ENCODE measurements at regions not wholly inside any gene's neighbourhood (a gene's known extent, or its start where the extent isn't known, plus 50 kb on each side); places are given as distances from the start of the nearest gene placed in this dataset.
"Not testable (repeated sequence)": the region's sequence is repeated elsewhere in the genome, so short reads cannot be mapped to it uniquely, and the experiment has no call there.

DNA sequence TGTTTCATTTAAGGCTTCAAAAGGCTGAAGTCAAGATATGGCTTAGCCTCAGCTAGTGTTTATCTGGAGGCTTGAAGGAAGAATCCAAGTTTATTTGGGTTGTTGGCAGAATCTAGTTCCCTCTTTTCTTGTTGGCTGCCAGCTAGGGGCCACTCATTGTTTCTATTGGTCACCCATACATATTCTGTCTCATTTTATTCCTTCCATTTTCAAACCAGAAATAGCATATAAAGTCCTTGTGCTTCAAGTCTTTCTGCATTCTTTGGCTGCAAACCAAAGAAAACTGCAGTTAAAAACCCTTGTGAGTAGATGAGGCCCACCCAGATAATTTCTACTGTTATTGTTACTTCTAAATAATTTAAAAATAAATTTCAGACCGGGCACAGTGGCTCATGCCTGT lies 301.7 kb downstream of the OXSM start:
- no peaks in the 10 kb centered on the region for H3K4me1 ChIP-seq (ENCODE audit: control insufficient read depth in 2 of 2, insufficient read depth in 2 of 2, low read length in 2 of 2)
- ATAC-seq (no peak), DNase-seq (no peak)
- Mint-ChIP-seq H3K27me3 (no peaks in the 10 kb centered on the region), H3K4me1 (no peaks in the 10 kb centered on the region), H3K4me3 (no peak overlapping the region), H3K9me3 (peaks cover 9 to 61% (median 23%) of the 10 kb centered on the region in 11 donors), H3K27ac (no peak overlapping the region), H3K36me3 (peaks cover 0 to 11% (median 2%) of the 10 kb centered on the region in 5 donors)
- no peaks in the 10 kb centered on the region for H3K36me3 ChIP-seq (ENCODE audit: control insufficient read depth in 2 of 3, insufficient read depth in 3 of 3, low read length in 3 of 3)
- peaks cover 0 to 10% (median 0%) of the 10 kb centered on the region in 3 experiments for H3K9me3 ChIP-seq (ENCODE audit: control insufficient read depth in 2 of 3, low read length in 3 of 3)
- intact Hi-C loops (cut with micrococcal nuclease) = no loop called here
- no peak overlapping the region for H3K4me3 ChIP-seq (ENCODE audit: low read length)
- ChIA-PET POLR2A (no interaction called here), CTCF (no interaction called here)
- no peaks in the 10 kb centered on the region for H3K27me3 ChIP-seq (ENCODE audit: control insufficient read depth in 2 of 2, insufficient read depth in 2 of 2, low read length in 2 of 2)
- no peak overlapping the region for H3K27ac ChIP-seq (ENCODE audit: low read depth, low read length)

DNA sequence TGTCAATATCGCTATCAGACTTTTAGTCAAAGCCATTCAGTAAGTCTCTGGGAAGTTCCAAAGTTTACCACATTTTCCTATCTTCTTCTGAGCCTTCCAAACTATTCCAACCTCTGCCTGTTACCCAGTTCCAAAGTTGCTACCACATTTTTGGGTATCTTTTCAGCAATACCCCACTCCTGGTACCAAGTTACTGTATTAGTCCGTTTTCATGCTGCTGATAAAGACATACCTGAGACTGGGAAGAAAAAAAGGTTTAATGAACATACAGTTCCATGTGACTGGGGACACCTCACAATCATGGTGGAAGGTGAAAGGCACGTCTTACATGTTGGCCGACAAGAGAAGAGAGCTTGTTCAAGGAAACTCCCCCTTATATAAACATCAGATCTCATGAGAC lies 307.2 kb downstream of the OXSM start:
- CTCF ChIA-PET; H3K27ac ChIP-seq (ENCODE audit: low read depth, low read length); H3K9me3 ChIP-seq (ENCODE audit: control insufficient read depth in 2 of 3, low read length in 3 of 3); intact Hi-C loops (cut with micrococcal nuclease); H3K4me1 ChIP-seq (ENCODE audit: control insufficient read depth in 2 of 2, insufficient read depth in 2 of 2, low read length in 2 of 2); H3K4me1 Mint-ChIP-seq; DNase-seq; H3K27me3 ChIP-seq (ENCODE audit: control insufficient read depth in 2 of 2, insufficient read depth in 2 of 2, low read length in 2 of 2); POLR2A ChIA-PET; H3K4me3 ChIP-seq (ENCODE audit: low read length); H3K4me3 Mint-ChIP-seq; H3K27ac Mint-ChIP-seq; ATAC-seq; H3K36me3 ChIP-seq (ENCODE audit: control insufficient read depth in 2 of 3, insufficient read depth in 3 of 3, low read length in 3 of 3); H3K27me3 Mint-ChIP-seq: not testable (repeated sequence)
- Mint-ChIP-seq H3K36me3 (peaks cover 0 to 19% (median 0%) of the 10 kb centered on the region in 5 donors), H3K9me3 (peaks cover 3 to 58% (median 29%) of the 10 kb centered on the region in 11 donors)

DNA sequence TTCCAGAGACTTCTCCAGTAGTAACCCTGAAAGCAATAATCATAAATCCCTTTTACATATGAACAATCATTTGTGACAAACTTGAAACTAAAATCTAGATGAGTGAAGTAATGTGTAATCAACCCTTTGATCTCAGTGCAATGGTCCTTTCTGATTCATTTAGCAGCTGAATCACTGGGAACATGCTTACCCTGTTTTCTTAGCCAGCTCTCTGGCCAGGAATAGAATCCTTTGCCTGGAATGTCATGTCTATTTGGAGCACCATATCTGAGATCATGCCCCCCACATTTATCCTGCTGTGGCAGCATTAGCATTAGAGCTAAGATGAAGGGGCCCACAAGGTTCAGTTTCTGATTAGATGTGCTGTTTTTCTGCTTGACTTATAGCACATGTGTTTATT lies 309.8 kb downstream of the OXSM start:
- H3K36me3 Mint-ChIP-seq = peaks cover 0 to 19% (median 0%) of the 10 kb centered on the region in 5 donors
- POLR2A ChIA-PET = no interaction called here
- Histone ChIP-seq H3K4me1 (ENCODE audit: control insufficient read depth in 2 of 2, insufficient read depth in 2 of 2, low read length in 2 of 2) (no peaks in the 10 kb centered on the region), H3K36me3 (ENCODE audit: control insufficient read depth in 2 of 3, insufficient read depth in 3 of 3, low read length in 3 of 3) (no peaks in the 10 kb centered on the region), H3K4me3 (ENCODE audit: low read length) (no peak overlapping the region), H3K9me3 (ENCODE audit: control insufficient read depth in 2 of 3, low read length in 3 of 3) (peaks cover 0 to 5% (median 0%) of the 10 kb centered on the region in 3 experiments), H3K27me3 (ENCODE audit: control insufficient read depth in 2 of 2, insufficient read depth in 2 of 2, low read length in 2 of 2) (no peaks in the 10 kb centered on the region), H3K27ac (ENCODE audit: low read depth, low read length) (no peak overlapping the region)
- CTCF ChIA-PET = no interaction called here
- peaks cover 3 to 50% (median 25%) of the 10 kb centered on the region in 11 donors for H3K9me3 Mint-ChIP-seq
- no peak overlapping the region for H3K27ac Mint-ChIP-seq
- no peak overlapping the region for H3K4me3 Mint-ChIP-seq
- intact Hi-C loops (cut with micrococcal nuclease) = loop anchor here in 1 of 2 donors (10.0 kb wide), 1 partner anchor 455 kb away; no protein-coding TSS in a partner anchor
- no peaks in the 10 kb centered on the region for H3K27me3 Mint-ChIP-seq
- ATAC-seq (no peak), DNase-seq (no peak)
- H3K4me1 Mint-ChIP-seq = no peaks in the 10 kb centered on the region

DNA sequence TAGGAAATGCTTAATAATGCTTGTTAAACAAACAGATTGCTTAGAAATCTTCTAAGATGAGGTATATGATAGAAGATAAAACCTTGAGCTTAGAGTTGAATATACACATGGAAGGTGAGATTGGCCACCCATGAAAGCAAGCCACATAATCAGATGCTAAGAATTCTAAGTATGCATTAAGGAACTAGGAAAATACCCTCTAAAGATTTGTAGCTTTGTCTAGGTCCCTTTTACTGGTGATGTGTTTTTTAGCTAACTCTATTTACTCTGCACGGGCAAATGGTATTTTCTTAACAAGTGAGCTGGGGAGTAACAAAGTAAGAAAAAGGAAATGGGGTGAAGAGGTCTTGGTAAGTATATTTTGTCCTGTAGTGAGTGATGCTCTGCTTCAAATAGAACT lies 310.3 kb downstream of the OXSM start:
- Mint-ChIP-seq H3K36me3 (peaks cover 0 to 19% (median 0%) of the 10 kb centered on the region in 5 donors), H3K27ac (no peak overlapping the region), H3K9me3 (peaks cover 3 to 46% (median 24%) of the 10 kb centered on the region in 11 donors), H3K4me3 (no peak overlapping the region), H3K27me3 (peaks cover 0 to under 1% (median 0%) of the 10 kb centered on the region in 5 donors), H3K4me1 (no peaks in the 10 kb centered on the region)
- DNase-seq = no peak
- H3K4me1 ChIP-seq (ENCODE audit: control insufficient read depth in 2 of 2, insufficient read depth in 2 of 2, low read length in 2 of 2) = no peaks in the 10 kb centered on the region
- H3K9me3 ChIP-seq (ENCODE audit: control insufficient read depth in 2 of 3, low read length in 3 of 3) = peaks cover 0 to 5% (median 0%) of the 10 kb centered on the region in 3 experiments
- H3K27me3 ChIP-seq (ENCODE audit: control insufficient read depth in 2 of 2, insufficient read depth in 2 of 2, low read length in 2 of 2) = no peaks in the 10 kb centered on the region
- H3K36me3 ChIP-seq (ENCODE audit: control insufficient read depth in 2 of 3, insufficient read depth in 3 of 3, low read length in 3 of 3) = no peaks in the 10 kb centered on the region
- intact Hi-C loops (cut with micrococcal nuclease) = loop anchor here in 1 of 2 donors (10.0 kb wide), 1 partner anchor 455 kb away; no protein-coding TSS in a partner anchor
- ChIA-PET POLR2A (no interaction called here), CTCF (no interaction called here)
- no peak overlapping the region for H3K27ac ChIP-seq (ENCODE audit: low read depth, low read length)
- no peak for ATAC-seq
- no peak overlapping the region for H3K4me3 ChIP-seq (ENCODE audit: low read length)

DNA sequence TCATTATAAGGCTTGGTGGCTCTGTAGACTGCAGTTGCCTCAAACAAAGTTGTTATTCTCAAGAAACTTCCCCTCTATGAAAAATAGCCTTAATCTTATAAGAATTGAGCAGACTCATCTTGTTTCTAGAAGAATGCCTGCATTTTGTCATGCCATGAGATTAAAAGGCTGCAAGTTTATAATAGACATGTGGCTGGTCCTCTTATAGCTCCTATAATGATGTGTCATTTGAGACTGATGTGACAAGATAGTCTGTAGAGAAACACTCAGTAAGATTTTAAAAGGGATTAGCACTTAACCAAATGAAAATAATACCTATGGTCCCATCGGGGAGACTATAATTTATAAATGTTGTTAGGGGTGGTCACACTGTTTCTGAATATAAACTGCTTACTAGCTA lies 312.5 kb downstream of the OXSM start:
- peaks cover 0 to 5% (median 0%) of the 10 kb centered on the region in 5 donors for H3K27me3 Mint-ChIP-seq
- H3K9me3 ChIP-seq (ENCODE audit: control insufficient read depth in 2 of 3, low read length in 3 of 3) = peaks cover 0 to 5% (median 0%) of the 10 kb centered on the region in 3 experiments
- POLR2A ChIA-PET = no interaction called here
- H3K36me3 ChIP-seq (ENCODE audit: control insufficient read depth in 2 of 3, insufficient read depth in 3 of 3, low read length in 3 of 3) = no peaks in the 10 kb centered on the region
- H3K4me1 Mint-ChIP-seq = no peaks in the 10 kb centered on the region
- no peaks in the 10 kb centered on the region for H3K27me3 ChIP-seq (ENCODE audit: control insufficient read depth in 2 of 2, insufficient read depth in 2 of 2, low read length in 2 of 2)
- CTCF ChIA-PET = no interaction called here
- peaks cover 2 to 25% (median 17%) of the 10 kb centered on the region in 11 donors for H3K9me3 Mint-ChIP-seq
- ATAC-seq (no peak), DNase-seq (no peak)
- no peak overlapping the region for H3K27ac Mint-ChIP-seq
- H3K36me3 Mint-ChIP-seq = peaks cover 0 to 8% (median 0%) of the 10 kb centered on the region in 5 donors
- H3K4me3 Mint-ChIP-seq = no peak overlapping the region
- H3K4me1 ChIP-seq (ENCODE audit: control insufficient read depth in 2 of 2, insufficient read depth in 2 of 2, low read length in 2 of 2) = no peaks in the 10 kb centered on the region
- no peak overlapping the region for H3K4me3 ChIP-seq (ENCODE audit: low read length)
- intact Hi-C loops (cut with micrococcal nuclease) = loop anchor here in 1 of 2 donors (10.0 kb wide), 1 partner anchor 458 kb away; no protein-coding TSS in a partner anchor
- no peak overlapping the region for H3K27ac ChIP-seq (ENCODE audit: low read depth, low read length)

DNA sequence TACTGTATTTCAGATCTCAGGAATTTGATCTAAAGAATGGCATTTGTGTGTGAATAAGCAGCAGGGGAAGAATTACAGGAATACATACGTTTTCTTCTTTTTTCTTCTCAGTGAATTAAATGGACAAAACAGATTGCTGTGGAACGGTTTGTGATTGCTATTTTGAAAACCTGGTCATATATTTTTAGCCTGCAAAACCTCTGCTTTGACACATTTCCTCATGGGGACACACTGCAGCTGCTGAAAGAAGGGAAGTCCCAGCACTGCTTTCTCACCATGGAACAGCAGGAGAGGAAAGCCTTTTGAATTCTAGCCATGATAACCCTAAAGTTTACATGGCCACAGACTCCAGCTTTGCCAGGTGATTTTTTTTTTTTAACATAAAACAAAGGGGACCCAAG lies 315.0 kb downstream of the OXSM start:
- Mint-ChIP-seq H3K4me1 (no peaks in the 10 kb centered on the region), H3K27me3 (peaks cover 0 to 5% (median 0%) of the 10 kb centered on the region in 5 donors), H3K27ac (no peak overlapping the region), H3K9me3 (peaks cover 0 to 17% (median 9%) of the 10 kb centered on the region in 11 donors), H3K36me3 (peaks cover 0 to 8% (median 0%) of the 10 kb centered on the region in 5 donors), H3K4me3 (no peak overlapping the region)
- Histone ChIP-seq H3K9me3 (ENCODE audit: control insufficient read depth in 2 of 3, low read length in 3 of 3) (no peaks in the 10 kb centered on the region), H3K27me3 (ENCODE audit: control insufficient read depth in 2 of 2, insufficient read depth in 2 of 2, low read length in 2 of 2) (no peaks in the 10 kb centered on the region), H3K27ac (ENCODE audit: low read depth, low read length) (no peak overlapping the region), H3K4me1 (ENCODE audit: control insufficient read depth in 2 of 2, insufficient read depth in 2 of 2, low read length in 2 of 2) (no peaks in the 10 kb centered on the region), H3K36me3 (ENCODE audit: control insufficient read depth in 2 of 3, insufficient read depth in 3 of 3, low read length in 3 of 3) (no peaks in the 10 kb centered on the region), H3K4me3 (ENCODE audit: low read length) (no peak overlapping the region)
- CTCF ChIA-PET = no interaction called here
- DNase-seq (no peak), ATAC-seq (no peak)
- intact Hi-C loops (cut with micrococcal nuclease) = loop anchor here in 1 of 2 donors (10.0 kb wide), 1 partner anchor 460 kb away; no protein-coding TSS in a partner anchor
- POLR2A ChIA-PET = no interaction called here

DNA sequence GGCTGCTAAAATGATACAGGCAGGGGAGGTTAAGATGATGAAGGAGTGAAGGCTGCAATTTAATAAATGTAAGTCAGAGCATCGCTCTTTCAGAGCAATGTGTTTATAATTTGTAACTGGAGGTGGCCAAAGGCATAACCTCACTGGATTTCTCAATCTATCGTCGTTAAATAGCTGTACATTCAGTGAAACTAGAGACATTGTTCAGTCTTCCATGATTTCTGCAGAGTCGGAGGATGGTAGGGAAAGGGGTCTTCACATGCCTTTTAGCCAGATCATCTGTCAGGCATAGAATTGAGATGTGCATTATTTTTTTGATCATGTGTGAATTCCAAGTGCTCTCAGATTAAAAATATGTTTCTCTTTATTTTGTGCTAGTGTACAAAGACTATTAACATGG lies 315.4 kb downstream of the OXSM start:
- ATAC-seq (no peak), DNase-seq (no peak)
- Mint-ChIP-seq H3K4me3 (no peak overlapping the region), H3K36me3 (peaks cover 0 to 8% (median 0%) of the 10 kb centered on the region in 5 donors), H3K27ac (no peak overlapping the region), H3K27me3 (peaks cover 0 to 5% (median 0%) of the 10 kb centered on the region in 5 donors), H3K4me1 (no peaks in the 10 kb centered on the region), H3K9me3 (peaks cover 0 to 17% (median 7%) of the 10 kb centered on the region in 11 donors)
- Histone ChIP-seq H3K27me3 (ENCODE audit: control insufficient read depth in 2 of 2, insufficient read depth in 2 of 2, low read length in 2 of 2) (no peaks in the 10 kb centered on the region), H3K4me3 (ENCODE audit: low read length) (no peak overlapping the region), H3K36me3 (ENCODE audit: control insufficient read depth in 2 of 3, insufficient read depth in 3 of 3, low read length in 3 of 3) (no peaks in the 10 kb centered on the region), H3K4me1 (ENCODE audit: control insufficient read depth in 2 of 2, insufficient read depth in 2 of 2, low read length in 2 of 2) (no peaks in the 10 kb centered on the region), H3K27ac (ENCODE audit: low read depth, low read length) (no peak overlapping the region), H3K9me3 (ENCODE audit: control insufficient read depth in 2 of 3, low read length in 3 of 3) (no peaks in the 10 kb centered on the region)
- POLR2A ChIA-PET = no interaction called here
- CTCF ChIA-PET = no interaction called here
- intact Hi-C loops (cut with micrococcal nuclease) = loop anchor here in 1 of 2 donors (10.0 kb wide), 1 partner anchor 460 kb away; no protein-coding TSS in a partner anchor
